T-helper 2 cell (primary cell): ENCODE measurements at regions not wholly inside any gene's neighbourhood (a gene's known extent, or its start where the extent isn't known, plus 50 kb on each side); places are given as distances from the start of the nearest gene placed in this dataset.

Source experiments
- DNase-seq, 5 experiments: peaks; one replicate each; pipeline versions ENCODE4 v3.0.0 to v3.0.0-alpha.2; 2012 to 2022

DNA sequence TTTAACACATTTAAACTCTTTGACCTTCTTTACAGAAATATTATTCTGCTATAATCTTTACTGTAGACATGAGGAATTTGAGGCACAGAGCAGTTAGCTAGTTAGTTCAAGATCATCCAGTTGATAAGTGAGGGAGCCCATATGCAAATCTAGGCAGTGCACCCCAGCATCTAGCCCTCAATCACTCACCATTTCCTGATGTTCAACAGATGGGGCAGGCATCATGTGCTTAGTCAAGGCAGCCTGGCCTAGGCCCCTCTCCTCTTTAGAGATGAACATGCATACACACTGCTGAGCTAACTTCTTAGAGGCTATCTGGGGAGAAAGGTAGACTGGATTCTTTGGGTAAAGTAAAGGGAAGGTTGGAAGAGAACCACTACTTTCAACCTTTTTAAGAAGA lies 206.8 kb upstream of the SLC24A2 start:
- peak in 1 of 5 experiments; percentile 79 for DNase-seq

DNA sequence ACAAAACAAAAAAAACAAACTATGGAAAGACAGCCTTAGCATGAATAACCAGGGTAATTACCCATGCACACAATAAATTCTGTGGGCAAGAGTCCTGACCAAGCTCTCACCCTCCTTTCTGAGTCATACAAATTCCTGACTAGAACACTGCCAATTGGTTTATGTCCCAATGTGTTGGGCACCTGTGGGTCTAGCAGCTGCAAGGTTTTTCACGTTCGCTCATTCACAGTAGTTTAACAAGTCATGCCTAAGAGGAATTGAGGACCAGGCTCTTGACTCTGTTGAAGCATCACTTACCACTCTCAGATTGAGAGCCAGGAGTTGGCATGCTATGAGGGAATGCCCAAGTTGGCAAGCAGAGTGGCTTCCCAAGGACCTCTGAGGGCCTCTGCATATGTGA lies 205.5 kb upstream of the SLC24A2 start:
- no peak for DNase-seq

DNA sequence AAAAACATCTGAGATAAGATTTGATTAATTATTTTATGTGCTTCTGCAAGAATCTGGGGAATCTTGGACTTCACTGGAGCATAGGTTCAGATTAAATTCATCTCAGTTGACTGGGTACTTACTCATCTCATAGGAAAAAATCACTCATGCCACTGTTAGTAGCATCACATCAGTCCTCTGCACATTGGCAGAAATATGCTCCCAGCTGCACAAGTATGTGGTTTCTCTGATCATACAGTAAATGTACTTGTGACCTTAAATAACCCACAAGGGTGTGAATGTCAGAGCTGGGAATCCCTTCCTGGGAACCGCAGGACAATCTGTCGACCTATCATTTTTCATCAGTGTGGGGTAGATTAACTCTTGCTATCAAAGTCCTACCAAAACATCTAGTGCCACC lies 203.7 kb upstream of the SLC24A2 start:
- DNase-seq = peak in 1 of 5 experiments; percentile 68

DNA sequence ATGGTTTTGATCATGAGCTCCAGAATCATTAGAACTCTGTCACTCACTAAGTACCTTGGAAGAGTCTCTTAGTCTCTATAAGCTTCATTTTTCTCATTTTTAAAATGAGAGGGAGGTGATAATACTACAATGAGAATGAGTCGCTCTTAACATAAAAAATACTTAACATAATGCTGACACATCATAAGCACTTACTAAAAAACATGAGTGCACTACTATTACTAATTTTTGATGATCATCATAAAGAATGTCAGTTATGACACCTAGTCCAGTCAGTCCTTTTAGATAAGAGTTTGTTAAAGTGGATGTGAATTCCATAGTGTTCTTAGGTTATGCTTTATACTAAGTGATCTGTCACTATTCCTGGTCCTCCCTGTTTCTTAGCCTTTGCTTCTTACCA lies 200.4 kb upstream of the SLC24A2 start:
- DNase-seq = no peak

DNA sequence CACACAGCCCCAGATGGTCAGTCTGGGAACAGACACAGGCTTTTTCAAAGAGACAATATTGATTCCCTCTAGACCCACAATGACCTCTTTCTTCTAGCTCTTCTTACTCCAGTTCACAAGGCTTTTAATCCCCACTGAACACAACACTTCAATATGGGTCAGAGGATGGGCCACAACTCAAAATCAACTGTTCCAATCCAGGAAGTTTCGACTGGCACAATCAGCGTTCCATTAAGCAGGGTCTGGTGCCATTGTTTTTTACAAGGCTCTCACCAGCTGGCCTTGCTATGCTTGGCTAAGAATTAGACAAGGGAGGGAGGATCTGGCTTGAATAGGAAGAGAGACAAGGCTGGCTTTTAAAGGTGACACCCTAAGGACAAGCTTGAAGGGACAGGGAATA lies 199.4 kb upstream of the SLC24A2 start:
- no peak for DNase-seq

DNA sequence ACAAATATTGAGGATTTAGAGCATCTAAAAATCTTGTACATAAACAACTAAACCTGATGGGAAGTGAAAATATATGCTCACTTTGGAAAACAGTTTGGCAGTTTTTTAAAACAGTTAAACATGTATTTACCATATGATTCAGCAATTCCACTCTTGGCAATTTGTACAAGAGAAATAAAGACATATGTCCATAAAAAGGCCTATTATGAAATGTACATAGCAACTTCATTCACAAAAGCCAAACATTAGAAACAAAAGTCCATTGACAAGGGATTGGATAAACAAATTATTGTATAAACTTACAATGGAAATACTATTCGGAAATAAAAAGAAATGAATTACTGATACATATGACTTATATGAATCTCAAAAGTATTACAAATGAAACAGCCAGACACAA lies 196.2 kb upstream of the SLC24A2 start:
- DNase-seq = no peak

DNA sequence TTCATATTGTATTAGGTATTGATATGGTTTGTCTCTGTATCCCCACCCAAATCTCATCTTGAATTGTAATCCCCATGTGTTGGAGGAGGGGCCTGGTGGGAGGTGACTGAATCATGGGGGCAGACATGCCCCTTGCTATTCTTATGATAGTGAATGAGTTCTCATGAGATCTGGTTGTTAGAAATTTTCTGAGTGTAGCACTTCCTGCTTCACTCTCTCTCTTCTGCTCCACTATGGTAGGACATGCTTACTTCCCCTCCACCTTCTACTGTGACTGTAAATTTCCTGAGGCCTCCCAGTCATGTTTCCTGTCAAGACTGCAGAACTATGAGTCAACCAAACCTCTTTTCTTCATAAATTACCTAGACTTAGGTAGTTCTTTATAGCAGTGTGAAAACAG lies 187.4 kb upstream of the SLC24A2 start:
- DNase-seq = peak in 2 of 5 experiments; percentile 8 to 79

DNA sequence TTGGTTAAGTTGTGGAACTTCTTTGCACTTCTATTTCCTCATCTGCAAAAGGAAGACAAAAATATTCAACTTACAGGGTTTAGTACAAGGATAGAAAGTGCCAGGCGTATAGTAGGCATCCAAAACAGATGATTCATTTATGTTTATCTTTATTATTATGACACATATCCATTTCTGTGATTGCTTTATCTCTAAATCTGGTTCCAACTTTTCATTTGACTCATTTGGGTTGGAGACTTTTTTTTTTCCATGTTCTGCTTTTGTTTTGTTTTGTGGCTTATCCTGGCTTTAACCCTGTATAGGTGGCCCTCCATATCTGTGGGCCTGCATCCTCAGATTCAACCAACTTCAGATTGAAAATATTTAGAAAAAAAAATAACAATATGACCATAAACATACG lies 186.7 kb upstream of the SLC24A2 start:
- DNase-seq = peak in 1 of 5 experiments; percentile 63

DNA sequence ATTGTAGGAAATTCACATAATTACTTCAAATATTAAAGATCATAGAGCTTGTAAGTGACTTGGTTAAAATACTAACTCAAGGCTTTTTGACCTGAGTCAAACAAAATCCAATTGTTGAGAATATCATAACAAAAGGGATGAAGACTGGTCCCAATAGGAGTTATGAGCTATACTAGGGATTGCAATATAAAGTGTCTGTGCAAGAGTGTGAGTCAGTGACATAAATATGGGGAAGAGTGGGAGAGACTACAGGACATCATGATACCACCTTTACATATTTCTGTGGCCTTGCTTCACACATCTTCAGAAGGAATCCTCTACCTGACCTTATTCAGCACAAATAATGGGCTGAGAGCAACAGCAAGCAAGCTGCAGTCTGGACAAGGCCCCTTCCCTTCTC lies 180.9 kb upstream of the SLC24A2 start:
- DNase-seq = no peak

DNA sequence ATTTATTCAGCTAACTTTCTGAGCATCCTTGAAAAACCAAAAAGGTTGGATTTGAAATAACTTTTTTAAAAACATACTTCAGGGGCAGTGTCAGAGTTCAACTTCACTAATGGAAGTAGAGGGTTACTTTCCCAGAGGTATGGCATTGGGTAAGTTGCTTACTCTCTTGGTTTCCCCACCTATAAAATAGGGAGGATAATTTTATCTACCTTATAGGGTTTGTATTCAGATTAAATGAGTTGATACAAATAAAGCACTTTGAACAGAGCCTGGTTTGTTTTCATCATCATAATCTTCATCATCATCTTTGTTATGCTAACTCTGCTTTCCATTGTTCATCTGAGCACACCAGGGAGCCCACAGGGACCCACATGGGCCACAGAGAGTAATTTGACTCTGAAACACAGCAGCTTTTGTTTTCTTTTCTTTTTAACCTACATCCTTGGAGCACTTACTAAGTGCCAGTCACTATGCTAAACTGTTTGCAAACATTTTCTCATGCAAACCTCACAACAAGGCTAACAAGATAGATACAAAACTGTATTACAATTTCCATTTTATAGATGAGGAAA lies 179.1 kb upstream of the SLC24A2 start:
- DNase-seq = peak in 1 of 5 experiments; percentile 30

DNA sequence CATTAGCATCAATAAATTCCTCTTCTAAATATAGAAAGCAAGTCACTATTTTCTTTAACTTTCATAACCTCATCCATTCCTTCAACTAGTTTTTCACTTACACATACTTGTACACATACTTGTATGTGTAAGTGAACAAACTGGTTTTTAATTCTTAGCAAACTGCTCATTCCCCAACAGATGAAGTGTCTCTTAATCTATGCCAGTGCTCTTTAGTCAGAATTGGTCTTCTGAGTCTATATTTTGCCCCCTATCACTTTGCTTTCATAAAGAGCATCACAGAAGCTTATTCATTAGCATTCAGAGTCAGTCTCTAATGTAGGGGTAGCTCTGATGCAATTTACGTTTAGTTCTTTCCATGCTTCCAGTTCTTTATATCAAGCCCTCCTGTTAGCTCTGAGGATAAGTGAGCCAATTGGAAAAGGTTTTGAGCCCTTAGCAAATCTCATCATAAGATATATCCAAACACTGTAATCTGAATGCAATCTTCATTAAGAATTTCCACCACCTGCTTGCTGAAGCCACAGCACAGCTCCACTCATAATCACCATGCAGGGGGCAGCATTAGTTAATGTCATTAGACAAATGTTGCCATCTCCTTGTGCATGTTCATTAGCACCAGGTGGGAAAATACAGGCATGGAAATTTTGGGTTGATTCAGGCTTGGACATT lies 178.5 kb upstream of the SLC24A2 start:
- no peak for DNase-seq

DNA sequence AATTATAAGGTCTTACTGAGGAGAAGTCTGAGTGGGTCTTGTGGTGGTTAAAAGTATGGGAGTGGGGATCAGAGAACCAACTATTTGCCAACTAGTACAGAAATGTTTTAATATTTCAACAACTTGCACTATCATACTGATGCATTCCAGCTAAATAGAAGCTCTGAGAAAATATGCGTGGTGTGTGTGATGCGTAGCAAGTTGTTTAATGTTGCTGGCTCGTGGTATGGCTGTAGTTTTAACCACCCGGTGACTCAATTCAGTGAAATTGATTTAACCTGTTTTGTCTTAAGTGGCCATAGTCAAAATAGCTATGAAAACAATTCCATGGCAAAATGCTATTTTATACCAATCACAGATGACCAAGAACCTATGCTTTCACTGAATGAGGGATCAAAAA lies 176.5 kb upstream of the SLC24A2 start:
- no peak for DNase-seq

DNA sequence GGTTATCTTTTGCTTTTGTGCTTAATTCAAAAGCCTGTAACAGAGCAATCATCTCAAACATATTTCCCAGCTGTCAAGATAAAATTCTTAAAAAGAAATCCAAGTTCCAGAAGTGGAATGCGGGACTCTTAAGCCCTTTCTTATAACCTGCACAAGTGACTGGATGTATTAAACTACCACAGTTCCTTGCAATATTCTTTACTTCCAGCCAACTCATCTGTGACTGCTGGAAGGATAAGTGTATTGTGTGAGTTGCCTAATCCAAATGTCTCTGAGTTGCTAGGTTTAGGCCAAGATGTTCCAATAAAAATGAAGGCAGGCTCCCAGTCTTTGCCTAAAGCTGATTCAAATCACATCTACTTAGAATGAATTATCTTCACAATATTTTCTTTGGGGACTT lies 159.2 kb upstream of the SLC24A2 start:
- no peak for DNase-seq

DNA sequence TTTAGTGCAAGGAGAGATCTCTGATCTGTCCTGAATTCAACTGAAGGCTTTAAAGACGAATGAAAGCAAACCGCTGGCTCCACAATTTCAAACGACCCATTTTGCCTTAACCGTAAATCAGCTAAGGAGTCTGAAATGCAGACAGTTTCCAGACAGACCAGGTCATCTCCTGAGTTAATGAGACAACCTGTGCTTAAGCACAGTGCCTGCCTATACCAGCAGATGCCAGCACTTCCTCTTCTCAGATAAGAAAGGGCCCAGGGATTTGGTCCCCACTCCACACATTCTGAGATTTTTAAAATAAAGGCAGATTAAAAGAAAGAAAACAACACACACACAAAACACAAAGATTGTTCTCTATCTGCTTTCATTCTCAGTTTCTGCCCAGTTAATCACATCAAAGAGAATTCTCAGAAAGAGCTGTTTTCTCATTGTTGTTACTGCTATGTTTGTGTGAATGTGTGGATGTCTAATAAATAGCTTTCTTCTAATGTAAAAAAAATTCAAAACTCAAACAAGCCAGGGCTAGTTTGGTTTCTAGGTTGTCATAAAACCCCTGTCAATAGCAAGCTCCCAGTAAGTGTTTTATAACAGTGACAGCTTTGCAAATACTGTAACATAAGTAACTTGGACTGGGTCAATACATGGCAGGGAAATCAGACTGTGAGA lies 157.7 kb upstream of the SLC24A2 start:
- DNase-seq = peak in 1 of 5 experiments; percentile 40

DNA sequence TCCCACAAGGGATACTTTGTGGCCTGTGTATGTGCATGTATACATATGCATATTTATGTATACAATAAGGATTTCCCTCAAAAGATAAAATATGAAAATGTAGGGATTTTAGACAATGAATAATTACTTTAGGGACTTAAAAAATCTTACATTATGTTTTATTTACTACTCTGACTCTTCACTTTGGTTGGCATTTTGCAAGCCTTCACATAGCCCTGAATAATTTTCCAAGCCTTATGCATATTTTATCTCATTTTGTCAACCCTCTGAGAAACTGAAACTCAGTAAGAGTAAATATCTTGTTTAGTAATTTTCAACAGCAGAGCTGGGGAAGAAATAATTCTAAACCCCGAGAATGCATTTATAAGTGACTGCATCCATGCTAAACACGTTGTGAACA lies 153.0 kb upstream of the SLC24A2 start:
- DNase-seq = no peak

DNA sequence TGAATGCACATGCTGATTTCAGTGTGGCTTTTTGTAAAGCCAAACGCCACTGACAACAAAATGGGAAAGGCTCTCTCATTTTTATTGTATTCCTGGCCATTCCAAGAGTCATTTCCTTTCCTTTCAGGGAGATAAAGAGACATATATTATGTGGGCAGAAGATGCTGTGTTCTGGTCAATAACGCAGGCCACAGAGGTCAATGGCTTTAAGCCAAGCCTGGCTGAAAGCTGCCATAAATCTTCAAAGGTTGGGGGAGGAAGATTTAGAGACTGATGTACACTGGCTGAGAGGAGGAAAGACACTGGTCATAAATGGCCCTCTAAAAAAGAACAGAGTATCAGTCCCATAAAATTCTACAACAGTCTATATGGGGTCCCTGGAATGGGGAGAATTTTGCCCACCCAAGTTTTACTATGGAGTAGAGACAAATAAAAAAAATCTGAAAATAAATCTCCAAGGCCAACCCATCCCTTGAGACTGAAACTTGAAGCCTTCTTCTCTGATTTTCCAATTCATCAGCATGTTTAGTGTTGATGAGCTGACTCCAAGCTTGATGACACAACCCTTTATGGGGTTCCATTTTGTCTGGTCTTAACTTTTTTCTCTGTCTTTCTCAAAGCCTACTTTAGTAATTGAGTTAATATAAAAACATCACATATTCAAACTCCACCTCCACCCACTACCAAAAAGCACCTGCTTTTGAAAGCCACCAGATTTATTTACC lies 152.1 kb upstream of the SLC24A2 start:
- DNase-seq = no peak

DNA sequence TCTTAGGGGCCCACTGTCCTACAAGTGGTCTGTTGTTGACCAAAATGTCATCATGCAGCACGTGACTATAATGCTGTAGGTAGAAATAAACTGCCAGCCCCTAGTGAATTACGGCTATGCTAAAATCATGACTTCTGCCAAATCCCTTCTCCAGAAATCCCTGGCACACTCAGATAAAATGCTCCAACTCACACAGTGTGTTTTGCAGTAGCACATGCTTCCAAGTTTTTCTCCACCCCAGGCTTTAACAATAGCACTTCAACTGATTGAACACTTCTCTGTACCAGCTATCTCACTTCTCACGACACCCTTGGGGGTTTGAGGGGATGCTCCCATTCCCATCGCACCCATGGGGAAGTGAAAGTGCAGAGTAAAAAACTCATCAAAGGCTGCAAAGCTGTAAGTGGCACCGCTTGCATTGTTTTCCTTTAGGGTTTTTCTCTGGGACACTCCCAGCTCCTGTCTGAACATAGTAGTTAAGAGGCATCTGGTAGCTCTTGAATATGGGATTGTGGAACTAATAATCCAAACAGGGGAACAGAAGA lies 151.0 kb upstream of the SLC24A2 start:
- DNase-seq = no peak

DNA sequence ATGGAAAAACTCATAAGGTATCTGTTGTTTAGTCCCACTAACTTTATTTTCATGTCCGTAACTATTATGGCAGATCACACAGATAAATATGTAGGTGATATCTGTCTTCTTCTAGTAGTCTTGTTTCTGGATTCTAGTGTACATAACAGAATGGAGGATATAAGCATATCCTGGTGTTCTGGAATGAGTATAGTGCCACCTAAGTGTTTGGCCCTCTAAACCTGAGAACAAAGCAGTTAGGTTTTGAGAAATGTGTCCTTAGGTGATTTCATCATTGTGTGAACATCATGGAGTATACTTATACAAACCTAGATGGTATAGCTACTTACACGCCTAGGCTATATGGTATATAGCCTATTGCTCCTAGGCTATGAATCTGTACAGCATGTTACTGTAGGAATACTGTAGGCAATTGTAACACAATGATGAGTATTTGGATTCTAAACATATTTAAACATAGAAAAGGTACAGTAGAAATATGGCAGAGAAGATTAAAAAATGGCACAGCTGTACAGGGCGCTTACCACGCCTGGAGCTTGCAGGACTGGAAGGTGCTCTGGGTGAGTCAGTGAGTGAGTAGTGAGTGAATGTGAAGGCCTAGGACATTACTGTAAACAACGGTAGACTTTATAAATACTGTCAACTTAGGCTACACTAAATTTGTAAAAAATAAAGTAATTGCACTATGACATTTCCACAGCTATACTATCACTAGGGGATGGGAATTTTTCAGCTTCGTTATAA lies 150.3 kb upstream of the SLC24A2 start:
- DNase-seq = no peak

DNA sequence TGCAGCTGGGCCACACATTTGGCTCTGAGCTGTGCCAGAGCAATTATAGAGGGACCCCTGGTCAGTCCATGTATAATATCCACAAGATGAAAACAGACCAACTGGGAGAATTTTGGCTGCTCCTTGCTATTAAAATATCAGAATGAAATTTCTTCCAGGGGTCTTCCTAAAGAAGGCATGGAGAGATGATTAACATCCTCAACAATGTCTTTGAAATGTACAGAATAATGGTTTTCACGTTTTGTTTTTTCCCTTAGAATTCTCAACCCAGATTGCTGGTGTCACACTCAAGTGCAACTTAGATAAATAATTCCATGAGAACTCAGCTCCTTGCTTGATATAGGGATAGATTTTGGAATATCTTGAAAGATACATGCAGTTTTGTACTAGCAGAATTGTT lies 148.3 kb upstream of the SLC24A2 start:
- no peak for DNase-seq

DNA sequence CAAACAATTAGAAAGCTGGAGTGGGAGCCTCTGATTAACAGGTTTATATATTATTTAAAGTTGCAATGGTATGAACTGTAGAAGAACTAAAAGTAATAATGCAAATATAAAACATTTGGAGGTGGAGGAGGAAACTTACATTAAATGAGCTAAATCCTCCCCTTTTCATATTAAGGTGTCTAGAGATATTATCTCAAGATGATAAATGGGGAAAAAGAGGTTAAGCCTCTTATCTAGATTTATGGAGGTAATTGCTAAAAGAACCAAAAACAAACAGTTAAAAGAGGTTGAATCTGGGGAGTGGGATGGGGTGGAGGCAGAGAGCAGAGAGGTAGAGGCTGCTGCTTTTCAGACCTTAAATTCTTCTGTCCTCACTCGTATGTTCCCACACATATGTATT lies 147.8 kb upstream of the SLC24A2 start:
- no peak for DNase-seq

DNA sequence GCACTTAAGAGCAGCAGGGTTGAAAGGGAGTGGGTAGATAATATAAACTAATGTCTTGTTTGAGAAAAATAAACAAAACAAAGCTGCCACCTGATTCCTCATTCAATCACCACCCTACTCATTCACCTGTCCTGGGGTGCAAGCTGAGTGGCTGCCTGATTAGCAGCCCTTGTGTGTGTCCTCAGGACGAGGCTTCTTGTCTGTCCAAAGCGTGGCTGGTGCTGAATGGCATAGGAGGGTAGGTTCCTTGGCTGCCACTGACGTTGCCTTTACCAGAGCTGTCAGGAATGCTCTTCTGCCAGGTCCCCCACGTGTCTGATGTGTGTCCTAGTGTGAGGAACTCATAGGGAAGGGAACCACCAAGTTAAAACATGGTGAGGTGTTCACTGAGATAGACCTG lies 146.6 kb upstream of the SLC24A2 start:
- no peak for DNase-seq

DNA sequence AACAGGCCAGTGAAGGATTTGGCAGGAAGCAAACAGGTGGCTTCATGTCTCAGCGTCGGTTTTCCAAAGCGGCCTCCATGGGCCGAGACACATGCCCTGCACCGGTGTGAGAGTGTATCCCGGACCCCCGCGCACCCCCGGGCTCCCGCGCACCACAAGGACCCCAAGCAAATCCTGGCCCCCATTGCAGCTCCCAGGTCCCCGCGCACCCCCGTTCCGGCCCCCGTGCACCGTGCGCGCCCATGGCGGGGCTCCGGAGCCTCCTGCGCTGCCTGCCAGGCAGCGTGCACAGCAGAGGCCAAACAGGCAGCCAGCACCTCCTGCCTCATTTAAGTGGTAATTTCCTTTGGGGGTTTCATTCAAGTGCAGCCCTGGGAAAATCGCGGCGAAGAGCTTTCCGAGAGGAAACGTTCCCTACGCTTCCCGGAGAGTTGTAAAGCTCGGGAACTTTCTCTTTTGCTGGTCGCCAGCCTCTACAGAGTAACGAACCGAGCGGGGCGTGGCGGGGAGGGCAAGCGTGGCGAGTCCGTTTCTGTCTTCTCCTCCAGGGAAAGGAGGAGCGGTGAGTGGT lies 145.5 kb upstream of the SLC24A2 start:
- DNase-seq = no peak
